Activated naive CD4-positive, alpha-beta T cell treated with Interleukin-2 at 50 U/mL for 16 hours (primary cell): ENCODE measurements at regions not wholly inside any gene's neighbourhood (a gene's known extent, or its start where the extent isn't known, plus 50 kb on each side); places are given as distances from the start of the nearest gene placed in this dataset.

Experiments
- DNase-seq: peaks from one replicate; pipeline ENCODE4 v3.0.0-alpha.2; 2020

DNA sequence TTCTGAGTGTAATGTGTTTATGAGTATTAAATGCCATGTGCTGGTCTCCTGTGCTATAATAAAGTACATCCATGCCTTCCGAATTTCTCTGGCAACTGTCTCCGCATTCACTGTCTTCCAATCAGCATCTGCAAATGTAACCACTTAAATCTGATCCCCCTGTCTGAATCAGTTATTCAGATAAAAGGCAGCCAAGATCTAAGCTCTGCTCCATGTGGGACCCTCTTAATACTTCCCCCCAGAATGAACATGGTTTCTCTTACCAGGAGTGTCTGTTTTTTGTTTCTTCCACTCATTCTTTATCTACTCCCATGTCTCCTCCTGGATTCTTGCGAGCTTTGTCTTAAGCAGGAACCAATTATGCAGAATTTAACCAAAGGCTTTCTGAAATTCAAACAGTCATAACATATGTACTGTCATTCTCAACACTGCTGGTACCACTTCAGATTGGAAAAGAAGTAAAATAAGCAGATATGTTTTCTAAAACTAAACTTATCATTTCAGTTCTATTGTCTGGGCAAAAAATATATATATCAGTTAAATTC lies 996.7 kb upstream of the FLRT2 start:
- no peak for DNase-seq

DNA sequence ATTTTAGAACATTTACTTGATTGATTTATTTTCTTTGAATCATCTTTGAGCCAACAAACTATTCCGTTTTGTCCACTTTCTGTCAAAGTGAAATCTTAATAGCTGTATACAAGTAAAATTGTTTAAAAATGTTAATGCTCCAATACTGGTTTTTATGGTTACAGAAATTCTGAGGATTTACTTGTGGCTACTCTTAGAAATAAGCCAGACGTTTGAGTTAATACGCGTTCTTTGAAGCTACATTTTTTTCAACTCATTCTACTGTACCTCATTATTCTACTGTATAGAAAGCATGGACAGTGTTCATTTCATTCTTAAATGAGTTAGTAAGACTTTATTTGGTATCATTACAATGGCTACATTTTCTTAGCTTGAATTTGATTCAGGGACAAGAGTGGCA lies 996.2 kb upstream of the FLRT2 start:
- DNase-seq, result no peak

DNA sequence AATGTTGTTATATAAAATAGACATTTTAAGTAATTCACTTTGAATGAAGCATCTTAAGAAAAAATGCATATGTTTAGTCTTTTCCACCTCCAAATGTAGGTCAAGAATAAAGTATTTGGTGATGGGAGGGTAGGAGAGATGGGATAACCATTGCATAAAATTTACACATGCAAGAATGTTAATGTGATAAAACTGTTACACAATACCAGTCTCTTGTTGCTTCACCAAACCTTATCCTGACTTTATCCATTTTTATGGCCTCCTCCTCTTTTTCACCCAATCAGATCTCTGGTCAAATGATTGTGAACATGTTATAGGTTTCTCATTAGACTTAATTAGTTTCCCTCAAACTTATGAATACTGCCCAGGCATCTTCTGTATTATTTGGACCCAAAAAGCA lies 994.5 kb upstream of the FLRT2 start:
- DNase-seq, result no peak

DNA sequence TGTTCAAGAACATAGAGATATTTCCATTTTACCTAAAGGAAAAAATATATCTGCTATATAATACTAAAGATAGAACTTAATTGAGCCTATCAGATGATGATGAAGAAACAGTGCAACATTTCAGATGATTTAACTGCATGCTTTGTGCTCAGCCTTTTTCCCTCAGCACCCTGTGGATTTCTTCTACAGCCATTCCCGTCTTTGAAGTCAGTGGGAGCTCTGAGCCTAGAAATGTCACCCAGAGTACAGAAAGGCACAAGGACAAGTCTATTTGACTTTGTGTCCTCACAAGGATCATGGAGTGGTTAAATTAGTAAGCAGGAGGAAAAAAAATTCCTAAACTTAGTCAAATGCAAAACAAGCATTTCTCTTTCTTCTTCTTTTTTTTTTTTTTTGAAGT lies 994.0 kb upstream of the FLRT2 start:
- DNase-seq, result no peak

DNA sequence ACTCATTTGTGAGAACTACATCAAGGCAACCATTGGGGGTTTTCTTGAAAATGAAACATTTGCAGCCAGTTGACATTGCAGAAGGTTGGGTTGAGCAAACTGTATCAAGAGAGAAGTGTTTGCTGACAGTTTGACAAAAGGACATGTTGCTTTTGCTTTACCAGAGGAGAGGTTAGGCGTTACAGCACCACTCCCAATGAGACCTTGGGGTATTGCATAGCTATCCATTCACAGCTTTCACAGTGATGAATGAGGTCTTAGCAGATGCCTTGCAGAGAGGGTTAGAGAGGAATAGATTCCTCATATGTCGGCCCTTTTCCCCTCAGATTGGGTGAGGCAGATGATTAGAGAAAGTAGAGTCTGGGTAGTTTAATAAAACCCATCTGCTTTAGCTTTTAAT lies 988.9 kb upstream of the FLRT2 start:
- DNase-seq, result no peak

DNA sequence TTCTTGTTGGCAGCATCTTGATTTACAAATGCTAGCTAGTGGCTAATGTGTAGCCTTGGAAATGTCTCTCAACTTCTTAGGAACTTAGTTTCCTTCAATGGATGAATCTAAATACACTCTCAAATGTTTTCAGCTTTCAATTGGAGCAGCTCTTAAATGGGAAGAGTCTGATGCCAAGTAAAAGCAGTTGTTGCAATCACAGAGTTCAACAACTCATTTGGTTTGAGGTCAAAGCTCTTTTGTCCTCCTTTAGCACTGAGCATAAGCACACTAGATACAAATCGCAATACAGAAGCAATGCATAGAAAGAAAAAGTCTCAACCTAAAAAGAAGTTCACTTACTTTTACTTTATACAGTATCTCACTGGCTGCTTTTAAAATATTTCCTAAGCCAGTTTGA lies 986.1 kb upstream of the FLRT2 start:
- no peak for DNase-seq

DNA sequence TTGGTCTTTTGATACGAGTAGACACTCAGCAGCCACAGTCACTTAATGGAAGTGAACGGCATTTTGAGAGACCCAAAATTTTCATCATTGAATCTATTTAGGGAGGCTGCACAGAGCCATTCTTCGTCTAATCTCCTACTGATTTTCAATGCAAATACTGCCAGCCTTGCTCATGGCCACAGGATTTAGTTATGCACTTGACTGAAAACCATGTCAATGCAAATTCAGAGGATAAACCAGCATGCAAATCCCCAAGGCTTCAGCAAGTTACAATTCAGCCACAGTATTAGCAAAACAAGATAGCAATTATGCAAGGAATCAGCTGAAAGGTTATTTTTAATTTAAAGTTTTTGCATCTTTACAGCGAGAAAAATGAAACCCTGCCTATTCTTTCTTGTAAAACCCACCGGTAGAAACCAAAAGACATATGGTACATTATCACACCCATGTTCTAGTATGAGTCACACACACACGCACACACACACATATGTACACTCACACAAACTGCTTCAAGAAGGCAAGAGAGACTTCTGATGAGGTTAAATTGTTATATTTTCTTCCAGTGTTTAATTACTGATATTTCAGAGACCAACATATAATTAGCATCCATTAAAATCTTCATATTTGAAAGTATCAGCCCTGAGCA lies 985.3 kb upstream of the FLRT2 start:
- DNase-seq, result no peak

DNA sequence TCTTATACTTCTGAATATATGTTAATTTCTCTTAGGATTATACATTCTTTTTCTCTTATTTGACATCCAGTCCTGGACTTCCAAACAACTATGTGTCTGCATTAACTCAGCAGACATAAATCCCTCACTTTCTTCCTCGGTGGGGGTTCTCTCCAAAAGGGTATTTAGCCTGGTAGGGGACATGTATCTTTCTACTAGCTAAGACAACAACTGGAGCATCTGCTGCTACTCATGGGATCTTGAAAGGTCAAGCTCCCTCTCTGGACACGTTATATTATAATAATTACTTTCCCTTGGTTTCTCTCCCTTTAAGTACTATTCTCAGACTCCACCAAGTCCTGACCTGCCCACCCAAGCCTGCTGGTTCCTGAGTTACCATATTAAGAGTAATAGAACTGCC lies 983.7 kb upstream of the FLRT2 start:
- DNase-seq, result no peak

DNA sequence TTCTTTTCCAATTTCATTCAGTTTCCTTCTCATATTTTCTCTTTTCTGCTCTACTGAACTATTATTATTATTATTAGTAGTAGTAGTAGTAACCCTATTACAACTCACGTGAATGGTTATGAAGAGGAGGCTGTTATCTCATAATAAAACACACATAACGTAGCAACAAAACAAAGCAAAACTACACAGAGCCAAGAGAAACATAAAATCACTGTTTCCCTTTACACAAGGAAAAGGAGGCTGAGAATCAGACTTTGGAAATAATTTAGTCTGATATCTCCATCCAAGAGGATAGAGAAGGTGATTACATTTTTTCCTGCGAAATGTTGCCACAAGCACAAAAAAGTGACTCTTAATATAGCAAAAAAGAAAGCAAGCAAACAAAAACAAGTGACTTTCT lies 975.8 kb upstream of the FLRT2 start:
- DNase-seq, result no peak

DNA sequence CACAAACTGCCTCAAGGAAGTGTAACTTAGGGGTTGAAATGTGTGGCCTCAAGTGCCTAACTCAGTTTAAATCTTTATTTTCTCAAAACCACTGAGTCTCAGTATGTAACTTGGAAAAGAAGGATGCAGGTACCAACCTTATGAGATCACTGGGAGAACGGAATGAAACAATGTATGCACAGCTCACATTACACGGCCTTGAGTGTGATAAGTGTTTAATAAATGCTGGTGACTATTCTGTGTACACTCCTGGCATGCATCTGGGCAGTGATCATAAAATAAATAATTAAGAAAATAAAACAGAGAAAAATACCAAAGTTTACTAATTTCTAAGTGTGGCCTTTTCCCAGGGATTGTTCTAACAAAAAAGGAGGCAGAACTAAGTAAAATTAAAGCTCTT lies 974.5 kb upstream of the FLRT2 start:
- no peak for DNase-seq

DNA sequence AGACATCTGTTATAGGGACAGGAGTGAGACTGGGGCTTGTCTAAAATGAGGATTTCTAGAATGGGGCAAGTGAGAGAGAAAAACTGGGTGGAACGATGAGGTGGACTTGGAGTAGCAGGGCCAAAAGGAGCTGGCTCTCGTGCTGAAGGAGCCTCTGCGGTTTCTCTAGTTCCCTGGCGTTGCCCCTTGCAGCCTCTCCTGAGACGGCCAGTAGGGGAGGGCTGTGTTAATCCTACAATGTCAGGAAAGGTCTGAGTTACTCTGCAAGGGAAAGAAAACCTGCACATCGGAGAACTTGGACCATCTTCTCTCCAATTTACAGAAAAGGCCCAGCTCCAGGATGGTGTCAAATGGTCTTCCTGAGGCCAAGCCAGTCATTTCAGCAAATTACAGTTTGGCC lies 963.8 kb upstream of the FLRT2 start:
- DNase-seq, result no peak

DNA sequence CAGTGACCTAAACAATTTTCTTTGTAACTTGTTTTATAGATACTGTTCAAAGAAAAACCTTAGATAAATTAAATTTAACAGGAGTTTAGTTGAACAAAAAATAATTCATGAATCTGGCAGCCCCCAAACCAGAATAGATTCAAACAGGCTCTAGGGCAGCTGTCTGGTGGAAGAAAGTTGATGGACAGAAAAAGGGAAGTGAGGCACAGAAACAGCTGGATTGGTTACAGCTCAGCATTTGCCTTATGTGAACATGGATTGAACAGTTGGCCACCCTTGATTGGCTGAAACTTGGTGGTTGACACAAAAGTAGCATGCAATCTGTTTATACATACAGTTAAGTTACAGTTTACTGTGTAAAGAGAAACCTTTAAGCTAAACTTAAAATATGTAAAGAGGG lies 954.3 kb upstream of the FLRT2 start:
- DNase-seq, result no peak

DNA sequence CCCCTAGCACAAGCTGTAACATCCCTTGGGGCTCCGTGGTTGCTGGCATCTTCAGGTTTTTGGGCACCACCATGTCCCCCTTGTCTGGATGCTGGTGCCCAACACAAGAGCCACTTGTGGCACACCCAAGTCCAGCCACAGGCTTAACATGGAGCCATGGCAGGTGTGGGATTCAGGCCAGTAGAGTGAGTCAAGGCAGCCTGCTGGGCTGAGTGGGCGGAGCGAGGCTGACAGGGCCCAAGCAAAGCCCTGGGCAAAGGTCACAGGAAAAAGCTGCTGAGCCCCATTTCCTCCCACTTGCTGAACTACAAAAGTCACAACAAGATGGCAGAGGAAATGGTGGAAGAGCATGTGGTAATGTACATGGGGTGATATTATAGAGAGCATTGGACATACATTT lies 950.7 kb upstream of the FLRT2 start:
- DNase-seq, result no peak

DNA sequence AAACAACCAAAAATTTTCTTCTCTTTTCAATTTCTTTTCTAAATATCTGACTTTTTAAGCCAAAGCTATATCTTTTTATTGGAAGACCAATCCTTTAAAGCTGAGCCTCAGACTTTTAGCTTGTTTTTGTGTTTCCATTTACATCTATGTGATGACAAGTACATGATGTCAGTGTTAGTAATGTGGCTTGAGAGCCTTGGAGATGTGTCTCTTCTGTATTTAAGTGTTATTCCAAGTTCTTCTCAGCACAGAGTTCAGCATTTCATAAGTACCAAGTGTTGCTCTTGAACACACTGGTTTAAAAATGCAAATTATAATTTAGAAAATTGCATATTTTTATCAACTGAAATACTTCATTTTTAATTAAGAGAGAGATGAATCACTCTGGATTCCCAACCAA lies 948.9 kb upstream of the FLRT2 start:
- DNase-seq, result no peak

DNA sequence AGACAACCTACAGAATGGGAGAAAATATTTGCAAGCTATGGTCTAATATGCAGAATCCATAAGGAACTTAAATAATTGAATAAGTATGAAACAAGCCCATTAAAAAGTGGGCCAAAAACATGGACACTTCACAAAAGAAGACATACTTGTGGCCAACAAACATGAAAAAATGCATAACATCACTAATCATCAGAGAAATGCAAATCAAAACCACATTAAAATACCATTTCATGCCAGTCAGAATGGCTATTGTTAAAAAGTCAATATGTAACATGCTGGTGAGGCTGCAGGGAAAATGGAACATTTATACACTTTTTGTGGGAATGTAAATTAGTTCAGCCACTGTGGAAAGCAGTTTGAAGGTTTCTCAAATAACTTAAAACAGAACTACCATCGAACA lies 945.4 kb upstream of the FLRT2 start:
- DNase-seq, result no peak

DNA sequence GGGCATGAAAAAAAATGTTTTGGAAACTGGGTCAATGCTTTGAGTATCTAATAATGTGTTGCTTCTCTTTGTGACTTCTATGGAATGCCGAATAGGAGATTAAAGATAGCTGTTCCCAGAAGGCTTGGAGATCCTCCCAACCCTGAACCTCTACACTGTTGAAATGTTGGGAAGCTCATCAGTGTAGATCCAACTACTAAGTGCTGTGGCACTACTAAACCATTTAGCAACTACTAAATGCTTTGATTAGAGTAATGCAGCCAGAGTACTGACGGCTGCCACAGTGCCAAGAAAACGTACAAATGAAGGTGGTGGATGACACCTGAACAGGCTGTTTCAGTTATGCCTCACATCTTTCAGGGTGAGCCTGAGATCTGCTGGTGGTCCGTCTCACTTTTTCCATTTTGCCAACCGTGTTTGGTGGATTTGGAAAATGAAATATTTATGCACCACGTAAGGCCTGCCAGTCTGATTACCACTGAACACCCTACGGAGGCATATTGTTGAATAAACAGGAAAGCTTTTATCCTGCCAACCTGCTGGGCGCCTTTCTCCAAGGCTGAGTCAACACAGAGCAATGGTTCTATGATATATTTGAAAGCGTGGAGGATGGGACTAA lies 938.0 kb upstream of the FLRT2 start:
- DNase-seq, result no peak

DNA sequence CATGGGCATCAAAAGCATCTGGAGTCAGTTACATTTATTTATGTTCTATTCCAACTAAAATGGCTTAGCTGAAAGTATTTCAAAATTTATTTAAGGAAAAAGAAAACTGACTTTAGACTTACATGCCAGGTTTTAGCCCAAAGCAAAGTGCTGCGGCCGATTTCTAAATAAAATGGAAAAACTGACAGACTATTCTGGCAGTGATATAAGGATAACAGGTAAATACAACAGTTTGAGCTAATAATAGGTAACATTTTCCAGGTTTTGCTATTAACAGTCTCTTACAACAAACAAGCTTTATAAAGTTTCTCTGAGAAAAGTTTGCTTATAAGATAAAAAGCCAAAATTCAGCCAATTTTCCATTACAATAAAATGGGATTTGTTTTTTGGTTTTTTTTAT lies 937.2 kb upstream of the FLRT2 start:
- no peak for DNase-seq

DNA sequence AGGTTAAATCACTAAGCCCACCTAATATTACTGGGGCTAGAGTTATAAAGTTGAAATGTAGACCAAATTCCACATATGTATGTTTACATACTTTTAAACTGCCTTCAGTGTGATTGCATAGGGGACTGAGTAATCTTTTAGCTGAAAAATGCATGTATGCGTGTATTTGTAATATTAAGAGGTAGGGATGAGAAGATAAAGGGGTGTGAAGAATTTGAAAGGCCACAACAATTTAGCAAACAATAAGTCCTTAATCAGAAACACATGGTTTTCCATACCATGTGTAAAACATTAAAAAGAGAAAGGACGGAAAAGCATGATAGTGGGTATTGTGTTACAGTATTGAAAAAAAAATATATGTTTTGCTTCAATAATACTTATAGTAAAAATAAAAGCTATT lies 919.9 kb upstream of the FLRT2 start:
- DNase-seq, result no peak

DNA sequence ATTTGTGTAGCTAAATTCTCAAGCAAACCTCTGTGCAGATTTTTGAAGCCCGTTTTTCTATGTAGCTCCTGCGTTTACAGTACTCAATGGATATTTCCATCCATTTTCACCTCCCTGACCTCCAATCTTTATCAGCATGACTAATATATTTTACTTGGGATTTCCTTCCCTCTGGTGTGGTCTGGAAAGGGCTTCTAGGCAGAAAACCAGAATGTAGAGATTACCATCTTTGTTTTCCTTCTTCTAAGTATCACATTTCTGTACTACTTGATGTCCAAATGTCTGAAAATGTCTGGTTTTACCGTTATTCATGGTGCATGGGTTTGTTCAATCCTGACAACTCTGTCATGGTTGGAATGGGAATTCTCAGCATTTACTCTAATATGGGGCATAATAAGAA lies 907.6 kb upstream of the FLRT2 start:
- DNase-seq, result no peak

DNA sequence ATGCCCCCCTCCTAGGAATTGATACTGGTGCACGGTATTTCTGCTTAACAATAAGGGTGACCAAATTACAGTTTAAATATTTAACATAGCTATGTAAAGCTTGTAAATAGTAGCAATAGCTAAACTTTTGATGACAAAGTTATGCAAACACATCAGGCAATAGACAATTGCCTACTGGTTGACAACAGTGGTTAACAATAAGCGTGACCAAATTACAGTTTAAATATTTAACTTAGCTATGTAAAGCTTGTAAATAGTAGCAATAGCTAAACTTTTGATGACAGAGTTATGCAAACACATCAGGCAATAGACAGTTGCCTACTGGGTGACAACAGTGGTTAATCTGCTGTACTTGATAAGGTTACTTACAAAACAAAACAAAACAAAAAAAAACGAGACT lies 886.5 kb upstream of the FLRT2 start:
- no peak for DNase-seq

DNA sequence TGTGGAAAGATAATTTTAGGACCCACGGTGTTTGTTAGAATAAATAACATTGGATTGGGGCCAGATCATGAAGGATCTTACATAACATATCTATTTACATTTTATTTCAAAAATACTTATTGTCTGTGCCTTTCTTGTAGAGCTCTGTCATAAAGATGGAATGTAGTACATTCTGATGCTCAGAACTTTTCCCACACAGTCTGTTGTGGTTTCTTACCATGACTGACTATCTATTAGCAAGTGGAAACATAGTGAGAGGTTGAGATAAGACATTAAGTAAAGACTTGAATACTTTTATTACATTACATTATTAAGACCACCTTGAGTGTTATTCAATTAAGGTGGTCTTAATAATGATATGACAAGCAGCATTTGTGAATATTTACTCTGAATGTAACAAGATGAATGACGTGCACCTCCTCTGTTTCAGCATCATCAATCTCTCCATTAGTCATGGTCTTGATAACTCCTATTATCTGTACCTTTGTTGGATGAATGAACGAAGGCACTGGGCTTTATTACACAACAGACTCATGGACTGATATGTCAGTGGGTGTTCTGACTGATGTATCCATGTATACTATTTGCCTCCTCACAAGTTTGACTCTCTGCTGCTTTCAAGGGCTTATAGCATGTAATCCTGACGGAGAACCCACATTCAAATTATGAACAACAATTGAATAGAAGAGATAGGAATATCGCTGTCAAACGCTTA lies 883.0 kb upstream of the FLRT2 start:
- DNase-seq, result no peak

DNA sequence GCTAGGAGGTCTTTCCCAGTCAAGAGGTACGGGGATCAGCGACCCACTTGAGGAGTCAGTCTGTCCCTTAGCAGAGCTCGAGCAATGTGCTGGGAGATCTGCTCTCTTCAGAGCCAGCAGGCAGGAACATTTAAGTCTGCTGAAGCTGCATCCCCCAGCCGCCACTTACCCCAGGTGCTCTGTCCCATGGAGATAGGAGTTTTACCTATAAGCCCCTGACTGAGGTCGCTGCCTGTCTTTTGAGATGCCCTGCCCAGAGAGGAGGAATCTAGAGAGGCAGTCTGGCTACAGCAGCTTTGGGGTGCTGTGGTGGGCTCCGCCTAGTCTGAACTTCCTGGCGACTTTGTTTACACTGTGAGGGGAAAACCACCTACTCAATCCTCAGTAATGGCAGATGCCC lies 874.9 kb upstream of the FLRT2 start:
- DNase-seq, result no peak

DNA sequence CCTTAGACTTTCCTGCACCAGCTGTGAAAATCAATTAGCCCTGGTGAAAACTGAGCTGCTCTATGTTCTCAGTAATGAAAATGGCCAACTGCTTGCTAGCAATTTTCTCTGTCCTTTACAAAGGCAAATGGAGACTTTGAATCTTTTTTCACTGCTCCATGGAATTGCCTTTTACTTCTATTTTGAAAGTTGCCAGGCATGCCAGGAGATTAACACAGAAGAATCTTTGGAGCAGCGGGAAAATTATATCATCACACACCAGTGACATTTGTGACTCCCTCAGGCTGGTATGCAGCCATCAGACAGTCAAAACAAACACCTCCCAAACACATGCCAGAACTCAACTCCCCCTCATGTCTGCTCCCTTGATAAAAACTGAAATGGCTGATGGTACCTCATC lies 872.0 kb upstream of the FLRT2 start:
- DNase-seq, result no peak

DNA sequence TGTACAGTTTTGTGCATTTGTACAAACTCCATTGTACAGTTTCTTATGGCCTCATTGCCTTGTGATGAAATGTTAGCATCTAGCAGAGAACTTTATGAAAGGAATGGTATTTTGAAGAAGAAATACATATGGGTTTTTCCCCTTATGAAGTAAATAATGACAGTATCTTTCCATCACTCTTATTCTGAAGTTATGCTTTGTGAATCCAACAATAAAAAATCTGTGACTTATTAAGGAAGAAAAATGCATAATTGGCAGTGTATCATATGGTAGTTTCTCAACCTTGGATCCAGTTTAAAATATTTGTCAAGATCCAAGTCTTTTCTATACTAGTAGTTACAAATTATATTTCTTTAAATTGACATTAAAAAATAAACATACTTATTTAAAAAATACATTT lies 859.1 kb upstream of the FLRT2 start:
- DNase-seq, result no peak

DNA sequence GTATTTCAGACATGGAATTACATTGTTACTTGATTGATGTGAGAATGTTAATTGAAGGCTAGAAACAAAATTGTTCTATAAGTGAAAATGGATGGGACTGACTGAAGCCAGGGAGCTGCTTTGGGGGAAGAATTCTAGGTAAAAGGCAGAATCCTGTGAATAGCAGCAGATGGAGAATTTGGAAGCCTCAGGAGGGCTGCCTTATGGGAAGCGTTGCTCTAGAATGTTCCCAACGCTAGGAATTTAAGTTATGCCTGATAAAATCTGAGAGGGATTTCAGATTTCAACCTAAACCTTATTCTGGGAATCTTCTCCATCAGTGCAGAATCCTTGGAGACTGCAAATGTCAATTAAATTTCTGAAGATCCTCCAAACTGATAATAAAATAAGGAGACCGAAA lies 858.2 kb upstream of the FLRT2 start:
- DNase-seq, result no peak
